Transverse colon (tissue), 4 donors: ENCODE measurements at regions not wholly inside any gene's neighbourhood (a gene's known extent, or its start where the extent isn't known, plus 50 kb on each side); places are given as distances from the start of the nearest gene placed in this dataset.

Source experiments
- CTCF ChIP-seq, 5 experiments: fragments of 200-600 bp in 3 of 5; fragments of 450-650 bp in 2 of 5; sonication (generic) in 3 of 5; IDR thresholded peaks; 1 replicate in 2 of 5; 2 replicates in 3 of 5; pipeline ENCODE4 v1.5.1; 2016 to 2017; ENCODE audit warnings: antibody characterized with exemption in 5 of 5, inconsistent platforms in 3 of 5, mild to moderate bottlenecking in 2 of 5, moderate library complexity in 1 of 5
- POLR2A ChIP-seq: fragments of 450-650 bp; IDR thresholded peaks from one replicate; pipeline ENCODE4 v1.6.1; 2016; ENCODE audit warnings: antibody characterized with exemption, mild to moderate bottlenecking, moderate library complexity
- POLR2AphosphoS5 ChIP-seq, 3 donors: sonication (generic); formaldehyde crosslinking; IDR thresholded peaks; one replicate each; pipeline ENCODE4 v1.6.1; 2016; ENCODE audit warnings: antibody characterized with exemption in 3 of 3

DNA sequence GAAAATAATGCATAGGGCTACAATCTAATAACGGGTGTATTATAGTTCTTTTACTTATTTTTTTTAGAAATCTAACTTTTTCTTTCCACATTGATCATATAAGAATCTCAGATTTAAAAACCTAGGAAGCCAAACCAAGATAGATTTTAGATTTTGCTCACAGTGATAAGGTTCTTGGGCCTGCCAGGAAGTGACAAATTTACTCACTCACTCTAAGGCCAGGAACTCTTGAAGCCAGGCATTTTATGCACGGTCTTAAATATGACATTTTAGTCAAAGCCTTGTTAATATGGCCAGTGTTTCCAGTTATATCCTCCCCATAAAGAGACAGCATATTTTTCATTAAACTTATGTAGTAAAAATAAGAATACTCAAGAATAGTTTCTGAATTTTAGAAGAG is 271.4 kb downstream of the SQOR start:
- TF ChIP-seq CTCF (IDR thresholded peaks at IDR 0.05) = no peak
- TF ChIP-seq POLR2A = no peak
- no peak for TF ChIP-seq POLR2AphosphoS5 (IDR thresholded peaks at IDR 0.05)
